Naive thymus-derived CD8-positive, alpha-beta T cell (primary cell): ENCODE measurements at regions not wholly inside any gene's neighbourhood (a gene's known extent, or its start where the extent isn't known, plus 50 kb on each side); places are given as distances from the start of the nearest gene placed in this dataset.

ENCODE experiments used
- ATAC-seq, 2 donors: fragments of 150-1000 bp; cut with Tn5 transposase in 1 of 2; sonication (Bioruptor Pico), chemical (Tn5 transposase) in 1 of 2; 1 replicate in 1 of 2; 2 replicates in 1 of 2; pipeline ENCODE4 v1.10.0; 2021; ENCODE audit warnings: mild to moderate bottlenecking in 2 of 2, moderate library complexity in 2 of 2
- POLR2A ChIA-PET: fragments of 350-600 bp; sonication (Branson Sonifier 250); formaldehyde crosslinking; loops from one replicate; lab custom pipeline; 2021; ENCODE audit warnings: antibody characterized with exemption; lab: Charles Lee
- DNase-seq, 10 donors: peaks; one replicate each; pipeline versions ENCODE4 v3.0.0 to v3.0.0-alpha.2; 2020 to 2022
- H3K27ac Mint-ChIP-seq, 10 donors: one replicate each; pipeline ENCODE4 v1.8.0; 2020 to 2022; ENCODE audit warnings: mild to moderate bottlenecking in 10 of 10, mixed read lengths in 10 of 10, moderate library complexity in 4 of 10, inconsistent platforms in 1 of 10
- H3K27me3 Mint-ChIP-seq, 5 donors: one replicate each; pipeline ENCODE4 v1.8.0; 2021 to 2022; ENCODE audit warnings: mixed read lengths in 5 of 5
- H3K36me3 Mint-ChIP-seq, 3 donors: one replicate each; pipeline ENCODE4 v1.8.0; 2020 to 2022; ENCODE audit warnings: mixed read lengths in 3 of 3, mild to moderate bottlenecking in 2 of 3, inconsistent platforms in 1 of 3
- H3K4me1 Mint-ChIP-seq, 4 donors: one replicate each; pipeline ENCODE4 v1.8.0; 2021 to 2022; ENCODE audit warnings: mixed read lengths in 4 of 4
- H3K4me3 Mint-ChIP-seq, 10 donors: one replicate each; pipeline ENCODE4 v1.8.0; 2020 to 2022; ENCODE audit warnings: mild to moderate bottlenecking in 10 of 10, mixed read lengths in 10 of 10, moderate library complexity in 6 of 10, inconsistent platforms in 1 of 10
- H3K9me3 Mint-ChIP-seq, 9 donors: one replicate each; pipeline ENCODE4 v1.8.0; 2020 to 2022; ENCODE audit warnings: mixed read lengths in 9 of 9, mild to moderate bottlenecking in 3 of 9, inconsistent platforms in 1 of 9, moderate library complexity in 1 of 9

DNA sequence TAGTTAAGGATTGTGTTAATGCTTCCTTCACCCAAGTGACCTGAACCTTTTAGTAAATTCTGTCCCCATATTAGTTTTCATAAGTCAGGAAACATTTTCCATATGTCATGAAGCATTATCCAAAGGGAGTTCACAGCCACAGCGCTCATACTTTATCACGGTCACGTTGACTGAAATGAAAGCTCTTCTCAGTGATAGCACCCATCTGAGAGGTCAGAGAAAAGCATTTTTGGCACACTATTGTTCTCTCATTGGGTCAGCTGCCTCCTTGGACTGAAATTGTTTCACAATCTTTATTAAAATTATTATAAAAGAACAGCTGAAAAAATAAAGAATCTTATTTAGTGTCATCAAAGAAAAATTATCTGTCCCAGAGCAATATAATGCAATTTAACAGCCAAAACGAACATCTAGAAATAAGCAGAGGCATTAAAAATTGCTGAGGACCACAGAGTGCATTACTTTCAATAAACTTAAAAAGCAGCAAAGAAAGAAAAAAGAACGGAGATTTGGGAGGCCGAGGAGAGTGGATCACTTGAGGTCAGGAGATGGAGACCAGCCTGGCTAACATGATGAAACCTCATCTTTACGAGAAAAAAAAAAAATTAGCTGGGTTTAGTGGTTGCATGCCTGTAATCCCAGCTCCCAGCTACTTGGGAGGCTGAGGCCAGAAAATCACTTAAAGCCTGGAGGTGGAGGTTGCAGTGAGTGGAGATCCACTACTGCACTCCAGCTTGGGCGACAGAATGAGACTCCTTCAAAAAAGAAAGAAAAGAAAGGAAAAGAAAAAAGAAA lies 680.8 kb upstream of the FAM241A start:
- POLR2A ChIA-PET, result no interaction called here
- Mint-ChIP-seq H3K36me3 (peaks cover 0 to 7% (median 0%) of the 10 kb centered on the region in 3 donors), H3K27ac (peak overlapping the region in 2 of 10 donors; percentile 15 to 80), H3K4me1 (no peaks in the 10 kb centered on the region), H3K4me3 (no peak overlapping the region), H3K9me3 (peaks cover 2 to 14% (median 9%) of the 10 kb centered on the region in 9 donors), H3K27me3 (no peaks in the 10 kb centered on the region)
- ATAC-seq (no peak), DNase-seq (no peak)

- no peaks in the 10 kb centered on the region for H3K27me3 Mint-ChIP-seq
- no peak overlapping the region for H3K27ac Mint-ChIP-seq
- POLR2A ChIA-PET, result interaction anchor here (0.7 kb wide), 1 partner anchor 53 kb away, joined by 3 read pairs; no protein-coding TSS in a partner anchor
- DNase-seq (no peak), ATAC-seq (no peak)
- H3K9me3 Mint-ChIP-seq, result peaks cover 2 to 24% (median 9%) of the 10 kb centered on the region in 9 donors
- H3K4me3 Mint-ChIP-seq, result no peak overlapping the region
- H3K4me1 Mint-ChIP-seq, result no peaks in the 10 kb centered on the region
- H3K36me3 Mint-ChIP-seq, result peaks cover 0 to 7% (median 0%) of the 10 kb centered on the region in 3 donors
Observed at GRCh38 chr4:111466811-111467604, 678.2 kb upstream of the FAM241A start.

GRCh38 chr4:111475001-111475400 lies 670.3 kb upstream of the FAM241A start:
- H3K27ac Mint-ChIP-seq, result no peak overlapping the region
- ATAC-seq (no peak), DNase-seq (no peak)
- no peaks in the 10 kb centered on the region for H3K36me3 Mint-ChIP-seq
- H3K9me3 Mint-ChIP-seq, result peaks cover 0 to 16% (median 1%) of the 10 kb centered on the region in 9 donors
- no peaks in the 10 kb centered on the region for H3K27me3 Mint-ChIP-seq
- no peak overlapping the region for H3K4me3 Mint-ChIP-seq
- POLR2A ChIA-PET, result no interaction called here
- H3K4me1 Mint-ChIP-seq, result no peaks in the 10 kb centered on the region

GRCh38 chr4:111475666-111476065 lies 669.6 kb upstream of the FAM241A start:
- Mint-ChIP-seq H3K27ac (no peak overlapping the region), H3K9me3 (peaks cover 0 to 9% (median 1%) of the 10 kb centered on the region in 9 donors), H3K27me3 (no peaks in the 10 kb centered on the region), H3K36me3 (no peaks in the 10 kb centered on the region), H3K4me1 (no peaks in the 10 kb centered on the region), H3K4me3 (no peak overlapping the region)
- ATAC-seq (no peak), DNase-seq (no peak)
- POLR2A ChIA-PET, result interaction anchor here (0.6 kb wide), 1 partner anchor 9 kb away, joined by 3 read pairs; no protein-coding TSS in a partner anchor

GRCh38 chr4:111480510-111480909 lies 664.7 kb upstream of the FAM241A start:
- POLR2A ChIA-PET, result no interaction called here
- Mint-ChIP-seq H3K27me3 (no peaks in the 10 kb centered on the region), H3K4me1 (no peaks in the 10 kb centered on the region), H3K9me3 (peaks cover 0 to 29% (median 8%) of the 10 kb centered on the region in 9 donors), H3K36me3 (no peaks in the 10 kb centered on the region), H3K27ac (no peak overlapping the region), H3K4me3 (no peak overlapping the region)
- ATAC-seq (no peak), DNase-seq (no peak)

DNA sequence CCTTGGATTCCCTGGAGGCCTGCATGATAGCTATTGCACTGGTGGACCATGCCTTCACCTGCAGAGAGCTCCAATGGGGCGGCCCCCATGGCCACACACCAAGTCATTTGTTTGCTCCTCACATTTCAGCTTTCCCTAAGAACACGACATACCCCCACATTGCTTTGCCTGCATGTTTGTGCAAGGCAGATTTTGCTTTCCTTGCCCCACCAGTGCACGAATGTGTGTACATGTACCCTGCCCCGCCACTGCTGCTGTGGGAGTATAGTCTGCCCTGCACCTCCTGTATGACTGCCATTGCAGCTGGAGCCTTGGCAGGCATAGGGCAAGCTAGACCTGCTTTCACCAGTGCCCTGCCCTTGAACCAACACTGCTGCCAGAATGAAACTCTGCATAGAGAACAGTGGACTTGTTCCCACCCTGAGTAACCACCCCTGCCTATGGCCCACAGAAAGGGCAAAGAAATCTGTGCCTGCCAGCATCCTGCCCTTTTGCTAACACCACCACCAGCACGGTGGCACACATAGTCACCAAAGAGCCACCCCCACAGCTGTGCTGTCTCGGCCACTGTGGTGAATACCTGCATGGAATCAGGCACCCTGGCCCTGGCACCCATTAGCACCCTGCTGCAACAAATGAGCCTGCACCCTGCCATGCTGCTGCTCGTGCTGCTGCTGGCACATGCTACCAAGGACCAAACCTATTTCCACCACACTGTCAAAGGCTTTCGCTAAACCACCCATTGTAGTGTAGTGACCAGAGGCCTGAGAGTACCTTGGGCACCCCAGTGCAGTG lies 661.7 kb upstream of the FAM241A start:
- peak in 1 of 10 donors; percentile 47 for DNase-seq
- Mint-ChIP-seq H3K27me3 (no peaks in the 10 kb centered on the region), H3K27ac (no peak overlapping the region), H3K4me3 (no peak overlapping the region), H3K36me3 (no peaks in the 10 kb centered on the region), H3K4me1 (no peaks in the 10 kb centered on the region), H3K9me3 (peaks cover 4 to 29% (median 18%) of the 10 kb centered on the region in 9 donors)
- POLR2A ChIA-PET, result no interaction called here
- no peak for ATAC-seq

GRCh38 chr4:111492496-111492895 lies 652.8 kb upstream of the FAM241A start:
- Mint-ChIP-seq H3K36me3 (no peaks in the 10 kb centered on the region), H3K4me3 (no peak overlapping the region), H3K4me1 (no peaks in the 10 kb centered on the region), H3K27ac (no peak overlapping the region), H3K9me3 (peaks cover 0 to 16% (median 5%) of the 10 kb centered on the region in 9 donors), H3K27me3 (no peaks in the 10 kb centered on the region)
- no peak for DNase-seq
- POLR2A ChIA-PET, result no interaction called here
- ATAC-seq, result no peak

DNA sequence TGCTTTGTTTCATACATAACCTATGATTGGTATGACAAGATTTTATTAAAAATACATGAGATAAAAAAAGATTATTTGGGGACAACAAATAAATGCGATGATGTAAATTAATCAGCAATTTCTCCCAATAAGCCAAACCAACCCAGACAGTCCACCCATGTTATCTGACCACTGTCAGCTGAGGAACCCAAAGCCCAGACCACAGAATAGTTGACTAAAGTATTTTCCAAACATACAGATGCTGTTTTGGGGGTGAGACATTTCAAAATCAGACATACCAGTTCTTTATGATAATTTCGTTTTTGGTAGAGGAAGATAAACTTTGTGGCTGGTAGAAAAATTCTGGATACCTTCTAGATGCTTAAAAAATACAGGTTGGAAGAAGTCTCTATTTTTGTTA lies 650.8 kb upstream of the FAM241A start:
- no peak overlapping the region for H3K4me3 Mint-ChIP-seq
- ATAC-seq, result no peak
- H3K9me3 Mint-ChIP-seq, result peaks cover 0 to 3% (median 0%) of the 10 kb centered on the region in 9 donors
- POLR2A ChIA-PET, result no interaction called here
- H3K27me3 Mint-ChIP-seq, result no peaks in the 10 kb centered on the region
- no peaks in the 10 kb centered on the region for H3K4me1 Mint-ChIP-seq
- H3K36me3 Mint-ChIP-seq, result no peaks in the 10 kb centered on the region
- H3K27ac Mint-ChIP-seq, result no peak overlapping the region
- no peak for DNase-seq

GRCh38 chr4:111494971-111495370 lies 650.3 kb upstream of the FAM241A start:
- no peak overlapping the region for H3K4me3 Mint-ChIP-seq
- no peak for DNase-seq
- H3K4me1 Mint-ChIP-seq, result no peaks in the 10 kb centered on the region
- no peak for ATAC-seq
- peaks cover 0 to 3% (median 0%) of the 10 kb centered on the region in 9 donors for H3K9me3 Mint-ChIP-seq
- H3K27ac Mint-ChIP-seq, result no peak overlapping the region
- H3K27me3 Mint-ChIP-seq, result no peaks in the 10 kb centered on the region
- H3K36me3 Mint-ChIP-seq, result no peaks in the 10 kb centered on the region
- POLR2A ChIA-PET, result no interaction called here

GRCh38 chr4:111499291-111499690 lies 646.0 kb upstream of the FAM241A start:
- no peak for ATAC-seq
- Mint-ChIP-seq H3K27ac (no peak overlapping the region), H3K9me3 (peaks cover 0 to 5% (median 0%) of the 10 kb centered on the region in 9 donors), H3K4me3 (no peak overlapping the region), H3K36me3 (no peaks in the 10 kb centered on the region), H3K27me3 (no peaks in the 10 kb centered on the region), H3K4me1 (no peaks in the 10 kb centered on the region)
- POLR2A ChIA-PET, result no interaction called here
- DNase-seq, result no peak

GRCh38 chr4:111499706-111500105 lies 645.5 kb upstream of the FAM241A start:
- H3K4me1 Mint-ChIP-seq, result no peaks in the 10 kb centered on the region
- no peaks in the 10 kb centered on the region for H3K36me3 Mint-ChIP-seq
- peaks cover 0 to 5% (median 0%) of the 10 kb centered on the region in 9 donors for H3K9me3 Mint-ChIP-seq
- POLR2A ChIA-PET, result no interaction called here
- ATAC-seq, result no peak
- H3K27ac Mint-ChIP-seq, result no peak overlapping the region
- no peaks in the 10 kb centered on the region for H3K27me3 Mint-ChIP-seq
- no peak for DNase-seq
- H3K4me3 Mint-ChIP-seq, result no peak overlapping the region

GRCh38 chr4:111500858-111501257 lies 644.4 kb upstream of the FAM241A start:
- Mint-ChIP-seq H3K36me3 (no peaks in the 10 kb centered on the region), H3K27ac (no peak overlapping the region), H3K4me3 (no peak overlapping the region), H3K27me3 (no peaks in the 10 kb centered on the region), H3K4me1 (no peaks in the 10 kb centered on the region), H3K9me3 (peaks cover 0 to 3% (median 0%) of the 10 kb centered on the region in 9 donors)
- DNase-seq, result no peak
- no peak for ATAC-seq
- POLR2A ChIA-PET, result no interaction called here
